Activated CD8-positive, alpha-beta T cell treated with anti-CD3 and anti-CD28 coated beads for 36 hours (primary cell): ENCODE measurements at regions not wholly inside any gene's neighbourhood (a gene's known extent, or its start where the extent isn't known, plus 50 kb on each side); places are given as distances from the start of the nearest gene placed in this dataset.
"Not testable (repeated sequence)": the region's sequence is repeated elsewhere in the genome, so short reads cannot be mapped to it uniquely, and the experiment has no call there.

Experiments
- ATAC-seq: fragments of 200-7000 bp; cut with Tn5 transposase; one replicate; pipeline ENCODE4 v1.10.0; 2021; ENCODE audit warnings: mild to moderate bottlenecking, moderate library complexity
- CTCF ChIA-PET: fragments of 350-600 bp; sonication (Branson Sonifier 250); formaldehyde crosslinking; loops from one replicate; lab custom pipeline; 2021; ENCODE audit warnings: antibody characterized with exemption; lab: Charles Lee
- POLR2A ChIA-PET: fragments of 350-600 bp; sonication (Branson Sonifier 250); formaldehyde crosslinking; loops from one replicate; lab custom pipeline; 2021; ENCODE audit warnings: antibody characterized with exemption; lab: Charles Lee
- DNase-seq: peaks from one replicate; pipeline ENCODE4 v3.0.0-alpha.2; 2020
- H3K27ac Mint-ChIP-seq: one replicate; pipeline ENCODE4 v1.8.0; 2021; ENCODE audit warnings: mild to moderate bottlenecking, mixed read lengths
- H3K27me3 Mint-ChIP-seq: one replicate; pipeline ENCODE4 v1.8.0; 2021; ENCODE audit warnings: mixed read lengths
- H3K36me3 Mint-ChIP-seq: one replicate; pipeline ENCODE4 v1.8.0; 2021; ENCODE audit warnings: low read depth, mixed read lengths
- H3K4me1 Mint-ChIP-seq: one replicate; pipeline ENCODE4 v1.8.0; 2021; ENCODE audit warnings: low read depth, mixed read lengths
- H3K4me3 Mint-ChIP-seq: one replicate; pipeline ENCODE4 v1.8.0; 2021; ENCODE audit warnings: mild to moderate bottlenecking, moderate library complexity, mixed read lengths
- H3K9me3 Mint-ChIP-seq: one replicate; pipeline ENCODE4 v1.8.0; 2021; ENCODE audit warnings: mixed read lengths
- CTCF ChIP-seq: fragments of 200-600 bp; IDR thresholded peaks from one replicate; pipeline ENCODE4 v1.8.0; 2022; ENCODE audit warnings: antibody characterized with exemption, mild to moderate bottlenecking
- intact Hi-C: fragments of 100-400 bp; cut with micrococcal nuclease; formaldehyde crosslinking; loops from one replicate; pipeline ENCODE4 v1.10.0; 2022

DNA sequence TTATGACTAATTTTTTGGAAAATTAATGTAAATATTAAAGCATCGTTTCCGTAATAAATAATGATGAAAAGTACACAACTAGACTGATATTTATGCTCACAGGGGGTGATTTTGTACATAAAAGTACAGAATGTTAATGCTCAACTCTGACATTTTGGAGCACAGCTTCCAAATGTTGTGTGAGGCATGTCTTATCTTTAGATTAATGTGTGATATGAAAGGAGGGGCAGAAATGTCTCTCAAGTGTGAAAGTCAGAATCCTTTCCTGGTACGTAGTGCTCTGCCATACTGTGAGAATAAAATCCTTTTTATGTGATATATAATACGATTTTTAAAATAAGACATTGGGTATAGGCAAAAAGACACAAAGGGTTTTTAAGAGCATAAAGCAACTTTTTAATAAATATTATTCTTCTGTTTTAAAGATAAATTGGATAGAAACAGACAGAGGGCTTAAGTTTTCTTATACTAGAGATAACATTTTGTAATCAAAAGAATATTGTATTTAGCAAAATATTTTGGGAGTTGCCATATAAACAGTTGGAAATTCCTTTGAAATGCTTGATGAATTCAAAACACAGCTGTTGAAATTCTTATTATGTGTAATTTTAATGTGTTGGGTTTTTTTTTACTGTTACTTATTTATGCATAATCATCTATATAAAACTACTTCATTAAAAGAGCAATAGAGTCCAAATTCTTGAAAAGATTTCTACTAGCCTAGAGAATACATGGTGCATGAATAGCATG, 389.7 kb downstream of the RAP2B start:
- DNase-seq = no peak
- H3K4me1 Mint-ChIP-seq = peaks cover 3% of the 10 kb centered on the region
- no peak for TF ChIP-seq CTCF
- no peak overlapping the region for H3K27ac Mint-ChIP-seq
- CTCF ChIA-PET = no interaction called here
- POLR2A ChIA-PET = no interaction called here
- intact Hi-C loops = no loop called here
- no peaks in the 10 kb centered on the region for H3K9me3 Mint-ChIP-seq
- H3K36me3 Mint-ChIP-seq = no peaks in the 10 kb centered on the region
- H3K27me3 Mint-ChIP-seq = no peaks in the 10 kb centered on the region
- ATAC-seq = no peak
- H3K4me3 Mint-ChIP-seq = no peak overlapping the region

DNA sequence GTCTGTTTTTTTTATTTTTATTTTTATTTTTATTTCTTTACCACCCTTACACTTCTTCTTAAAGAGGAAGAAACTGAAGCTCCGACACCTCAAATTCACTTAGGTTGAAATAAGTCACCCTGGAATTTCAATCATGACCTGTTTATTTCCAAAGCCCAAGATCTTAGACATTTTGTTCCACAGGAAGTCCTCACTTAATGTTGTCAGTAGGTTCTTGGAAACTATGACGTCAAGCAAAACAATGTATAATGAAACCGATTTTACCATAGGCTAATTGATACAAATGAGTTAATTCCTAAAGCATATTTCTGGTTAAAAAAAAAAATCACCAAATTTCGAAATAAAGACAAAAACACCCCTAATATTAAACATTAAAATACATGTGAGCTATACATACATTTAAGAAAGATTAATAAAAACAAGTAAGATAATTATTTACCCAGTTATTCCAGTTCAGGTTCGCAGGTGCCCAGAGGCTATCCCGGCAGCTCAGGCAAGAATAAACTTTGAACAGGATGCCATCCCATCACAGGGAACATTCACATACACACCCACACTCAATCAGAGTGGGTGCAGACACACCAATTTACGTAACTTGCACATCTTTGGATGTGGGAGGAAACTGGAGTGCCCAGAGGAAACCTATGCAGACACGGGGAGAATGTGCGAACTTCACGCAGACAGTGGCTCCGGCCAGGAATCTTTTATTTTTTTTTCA, 391.0 kb downstream of the RAP2B start:
- Mint-ChIP-seq H3K4me1 (peaks cover 3% of the 10 kb centered on the region), H3K36me3 (no peaks in the 10 kb centered on the region), H3K4me3 (no peak overlapping the region), H3K9me3 (peaks cover 5% of the 10 kb centered on the region), H3K27me3 (no peaks in the 10 kb centered on the region), H3K27ac (no peak overlapping the region)
- no peak for DNase-seq
- ChIA-PET POLR2A (no interaction called here), CTCF (interaction anchor here (0.8 kb wide), 1 partner anchor 392 kb away, joined by 3 read pairs; no protein-coding TSS in a partner anchor)
- no peak for TF ChIP-seq CTCF
- ATAC-seq = no peak
- intact Hi-C loops = no loop called here

DNA sequence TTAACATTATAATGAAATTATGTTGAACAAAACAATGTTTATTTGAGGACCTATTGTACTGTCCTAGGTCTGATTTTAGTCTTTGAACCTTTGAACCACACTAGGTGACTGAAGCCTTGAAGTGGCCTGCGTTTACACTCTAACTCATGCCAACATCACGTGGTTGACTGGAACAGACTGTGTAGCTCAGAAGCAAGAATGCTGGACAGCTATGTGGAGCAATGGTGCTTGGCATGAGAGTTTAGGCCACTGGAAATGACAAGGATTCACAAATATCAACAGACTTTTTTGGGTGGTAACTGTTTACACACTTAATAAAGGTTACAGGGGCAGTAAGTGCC, 391.5 kb downstream of the RAP2B start:
- DNase-seq (no peak), ATAC-seq (no peak)
- TF ChIP-seq CTCF = no peak
- H3K36me3 Mint-ChIP-seq = peaks cover under 1% of the 10 kb centered on the region
- no peaks in the 10 kb centered on the region for H3K27me3 Mint-ChIP-seq
- CTCF ChIA-PET = no interaction called here
- peaks cover 10% of the 10 kb centered on the region for H3K9me3 Mint-ChIP-seq
- no peak overlapping the region for H3K27ac Mint-ChIP-seq
- POLR2A ChIA-PET = no interaction called here
- peaks cover 3% of the 10 kb centered on the region for H3K4me1 Mint-ChIP-seq
- intact Hi-C loops = no loop called here
- no peak overlapping the region for H3K4me3 Mint-ChIP-seq

DNA sequence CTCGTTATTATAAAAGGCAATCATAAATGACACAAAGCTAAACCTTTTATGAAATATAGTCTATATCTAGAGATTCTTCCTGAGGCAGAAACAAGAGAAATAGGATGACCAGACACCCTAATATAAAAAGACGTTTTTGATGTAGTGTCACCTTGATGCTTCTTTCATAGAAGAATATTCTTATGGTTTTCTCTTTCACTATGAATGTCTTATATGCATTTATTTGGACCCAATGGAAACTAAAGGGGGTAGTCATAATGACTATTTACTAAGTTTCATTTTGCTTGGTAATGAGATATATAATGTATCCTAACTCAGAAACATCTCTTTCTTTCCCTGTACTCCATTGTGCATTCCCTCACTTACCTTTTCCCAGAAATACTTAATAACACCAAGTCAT, 393.9 kb downstream of the RAP2B start:
- ATAC-seq = no peak
- intact Hi-C loops = no loop called here
- H3K4me3 Mint-ChIP-seq = no peak overlapping the region
- peaks cover 11% of the 10 kb centered on the region for H3K36me3 Mint-ChIP-seq
- POLR2A ChIA-PET = no interaction called here
- H3K4me1 Mint-ChIP-seq = peaks cover 3% of the 10 kb centered on the region
- H3K9me3 Mint-ChIP-seq = peaks cover 24% of the 10 kb centered on the region
- H3K27ac Mint-ChIP-seq = no peak overlapping the region
- no peak for TF ChIP-seq CTCF
- no peaks in the 10 kb centered on the region for H3K27me3 Mint-ChIP-seq
- DNase-seq = no peak
- CTCF ChIA-PET = no interaction called here

- H3K9me3 Mint-ChIP-seq = peaks cover 38% of the 10 kb centered on the region
Measured at GRCh38 chr3:153559366-153559765, 397.3 kb downstream of the RAP2B start.

More at GRCh38 chr3:153559366-153559765, 397.3 kb downstream of the RAP2B start:
- H3K27ac Mint-ChIP-seq, H3K27me3 Mint-ChIP-seq, intact Hi-C loops, CTCF ChIA-PET, DNase-seq, ATAC-seq, H3K4me3 Mint-ChIP-seq, H3K4me1 Mint-ChIP-seq, POLR2A ChIA-PET: not testable (repeated sequence)
- H3K36me3 Mint-ChIP-seq = peaks cover 16% of the 10 kb centered on the region
